HG02763 (cell line): ENCODE measurements at regions not wholly inside any gene's neighbourhood (a gene's known extent, or its start where the extent isn't known, plus 50 kb on each side); places are given as distances from the start of the nearest gene placed in this dataset.

Experiments
- ATAC-seq: cut with Tn5 transposase; IDR thresholded peaks from one replicate; pipeline ENCODE4 v1.9.1; 2021; ENCODE audit warnings: mild to moderate bottlenecking, moderate library complexity; ENCODE audit not compliant: unreplicated experiment

- ATAC-seq, result no peak
Measured at GRCh38 chr4:15130441-15130840, 128.2 kb downstream of the CPEB2 start.

DNA sequence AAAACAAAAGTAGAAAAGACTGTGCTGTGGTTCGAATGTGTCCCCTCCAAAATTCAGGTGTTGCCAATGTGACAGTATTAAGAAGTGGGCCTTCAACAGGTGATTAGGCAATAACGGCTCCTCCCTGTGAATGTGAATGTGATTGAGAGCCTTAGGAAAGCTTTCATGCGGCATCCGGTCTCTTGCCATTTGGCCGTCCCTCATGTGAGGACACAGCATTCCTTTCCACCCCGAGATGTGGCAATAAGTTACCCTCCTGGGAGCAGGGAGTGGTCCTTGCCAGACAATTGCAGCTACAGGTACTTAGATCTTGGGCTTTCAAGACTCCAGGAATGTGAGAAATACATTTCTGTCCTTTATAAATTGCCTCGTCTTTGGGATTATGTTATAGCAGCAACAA lies 129.3 kb downstream of the CPEB2 start:
- no peak for ATAC-seq

- no peak for ATAC-seq
Measured at GRCh38 chr4:15132739-15133138, 130.5 kb downstream of the CPEB2 start.

GRCh38 chr4:15139599-15139998 lies 137.3 kb downstream of the CPEB2 start:
- no peak for ATAC-seq

DNA sequence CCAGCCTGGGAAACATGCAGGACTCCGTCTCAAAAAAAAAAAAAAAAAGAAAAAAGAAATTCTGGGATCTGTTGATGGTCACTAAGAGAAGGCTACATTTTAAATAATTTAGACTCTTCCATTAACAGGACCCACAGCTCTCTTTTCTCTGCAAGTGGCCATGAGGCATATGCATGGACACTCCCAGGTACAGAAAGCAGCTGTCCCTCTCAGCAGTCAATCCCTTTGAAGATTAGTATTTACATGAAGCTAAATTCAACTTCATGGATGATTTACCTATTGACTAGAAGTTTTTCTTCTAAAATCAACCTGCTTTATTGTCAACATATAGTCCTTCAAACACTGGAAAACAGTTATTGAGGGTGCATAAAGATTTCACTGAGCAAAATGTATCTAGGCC lies 139.9 kb downstream of the CPEB2 start:
- no peak for ATAC-seq

DNA sequence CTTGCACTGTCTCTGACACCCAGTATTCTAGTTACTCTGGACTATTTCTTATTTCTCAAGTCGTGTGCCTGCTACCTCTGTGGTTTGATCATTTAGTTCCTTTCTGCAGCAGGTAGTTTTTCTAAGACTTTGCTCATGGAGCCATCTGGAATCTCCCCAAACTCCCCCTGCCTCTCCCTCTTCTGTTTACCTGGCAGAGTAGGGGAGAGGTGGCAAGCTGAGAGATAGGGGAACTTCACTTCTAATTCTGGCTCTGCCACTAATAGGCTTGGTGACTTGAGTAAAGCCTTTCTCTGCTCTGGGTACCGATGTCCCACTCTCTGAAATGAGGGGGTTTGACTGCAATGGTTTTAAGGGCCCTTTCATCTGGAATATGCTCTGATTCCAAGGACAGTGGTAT lies 141.3 kb downstream of the CPEB2 start:
- no peak for ATAC-seq

GRCh38 chr4:15144249-15144966 lies 142.1 kb downstream of the CPEB2 start:
- no peak for ATAC-seq

DNA sequence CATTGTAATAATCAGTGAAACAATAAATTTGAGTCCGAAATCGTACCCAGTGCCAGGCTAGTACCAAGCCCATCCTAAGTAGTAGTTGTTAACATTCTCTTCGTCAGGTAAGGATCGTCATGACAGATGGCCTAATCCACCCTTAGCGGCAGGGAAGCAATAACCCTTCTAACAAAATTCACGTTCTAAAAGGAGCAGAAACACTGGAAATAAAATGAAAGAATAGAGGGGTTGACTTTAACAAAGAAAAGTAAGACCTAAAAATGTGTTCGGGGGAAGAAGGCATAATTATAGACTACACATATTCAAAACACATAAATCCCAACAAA lies 142.7 kb downstream of the CPEB2 start:
- ATAC-seq, result no peak

GRCh38 chr4:15145709-15146108 lies 143.4 kb downstream of the CPEB2 start:
- no peak for ATAC-seq

GRCh38 chr4:15147714-15148113 lies 145.4 kb downstream of the CPEB2 start:
- no peak for ATAC-seq

DNA sequence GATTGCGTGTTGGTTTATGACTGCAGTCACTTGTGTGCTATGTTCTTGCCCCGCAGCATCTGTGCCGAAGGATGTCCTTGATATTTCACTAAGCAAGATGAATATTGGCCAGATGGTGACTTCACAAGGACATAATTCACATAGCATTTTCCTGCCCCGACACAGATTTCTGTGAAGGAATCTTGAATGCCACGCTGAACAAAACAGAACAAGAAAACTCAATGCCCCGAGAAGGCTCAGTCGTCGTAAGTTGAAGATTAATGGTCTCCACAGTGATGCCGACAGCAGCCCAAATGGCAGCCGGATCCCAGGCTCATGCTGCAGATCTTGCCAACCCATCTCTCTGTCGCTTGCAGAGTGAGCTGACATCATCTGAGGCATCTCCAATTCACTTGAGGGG lies 145.9 kb downstream of the CPEB2 start:
- ATAC-seq, result no peak

DNA sequence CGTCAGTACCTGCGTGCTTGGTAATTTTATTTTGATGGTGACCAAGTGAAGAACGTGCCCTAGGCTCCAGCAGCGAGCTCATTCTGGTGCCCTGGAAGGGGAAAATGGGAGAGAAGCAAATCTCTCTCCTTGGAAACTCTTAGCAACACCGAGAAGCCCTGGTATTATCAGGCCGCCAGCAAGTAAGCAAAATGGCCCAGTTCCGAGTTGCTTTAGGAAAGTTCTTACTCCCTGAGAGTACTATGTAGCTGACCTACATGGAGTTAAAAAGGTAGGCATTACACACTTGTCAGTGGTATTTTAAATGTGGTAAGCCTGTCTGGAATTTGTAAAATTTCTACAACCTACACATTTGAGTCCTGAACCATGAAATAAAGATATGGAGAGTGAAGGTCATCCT lies 146.4 kb downstream of the CPEB2 start:
- ATAC-seq, result no peak

DNA sequence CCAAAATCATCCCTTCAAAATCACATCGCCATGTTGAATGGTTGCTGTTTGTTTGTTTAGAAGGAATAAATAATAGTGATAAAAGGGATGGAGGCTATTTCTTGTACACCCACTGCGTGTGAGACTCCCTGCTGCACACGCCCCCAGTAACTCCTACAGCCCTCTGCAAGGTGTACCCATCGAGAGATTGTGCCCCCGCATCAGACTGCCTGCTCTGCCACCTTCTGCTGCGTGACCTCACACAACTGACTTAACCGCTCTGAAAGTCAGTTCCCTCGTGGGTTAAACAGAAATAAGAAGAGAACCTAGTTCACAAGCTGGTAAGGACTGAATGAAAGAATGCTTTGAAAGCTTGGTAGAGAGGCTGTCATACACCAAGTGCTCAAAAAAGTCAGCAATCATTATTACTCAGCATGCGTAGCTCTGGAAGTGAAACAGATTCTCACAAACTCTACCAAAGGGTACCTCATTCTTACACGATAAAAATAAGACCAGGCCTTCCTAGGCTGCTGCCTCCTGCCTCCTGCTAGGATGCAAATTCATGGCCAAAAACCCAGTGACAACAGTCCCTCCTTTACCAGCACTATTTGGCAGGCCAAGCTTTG lies 147.1 kb downstream of the CPEB2 start:
- ATAC-seq, result peak; percentile 47

DNA sequence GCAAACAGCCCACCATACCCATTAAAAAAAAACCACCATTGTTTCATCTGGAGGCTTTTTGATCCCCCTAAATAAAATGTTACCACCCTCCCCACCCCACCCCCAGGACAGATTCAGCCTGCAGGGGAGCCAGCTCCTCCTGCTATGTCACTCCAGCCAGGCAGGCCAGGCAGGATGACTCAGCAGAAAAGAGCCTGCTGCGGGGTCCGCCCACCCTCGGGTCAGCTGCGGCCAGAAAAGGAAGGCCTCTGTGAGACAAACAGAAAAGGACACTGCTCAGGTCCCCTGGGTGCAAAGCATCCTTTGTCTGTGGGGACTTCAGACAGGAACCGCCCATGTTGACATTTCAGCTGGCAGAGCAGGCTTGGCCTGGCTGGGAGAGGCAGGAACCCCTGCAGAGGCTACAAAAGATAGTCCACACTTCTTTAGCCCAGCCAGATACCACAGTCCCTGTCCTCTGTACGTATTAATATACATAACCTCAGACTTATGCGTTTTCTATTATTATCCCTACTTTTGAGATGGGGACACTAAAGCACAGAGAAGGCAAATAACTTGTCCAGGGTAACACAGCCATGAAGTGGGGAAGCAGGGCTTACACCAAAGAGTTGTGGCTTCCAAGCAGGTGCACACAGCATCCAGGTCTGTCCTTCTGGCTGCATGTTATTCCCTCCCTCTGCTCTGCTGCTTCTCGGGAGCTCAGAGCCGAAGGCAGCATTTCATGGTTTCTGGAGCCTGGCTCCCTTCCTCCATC lies 147.7 kb downstream of the CPEB2 start:
- ATAC-seq, result peak; percentile 91

GRCh38 chr4:15150631-15151030 lies 148.3 kb downstream of the CPEB2 start:
- ATAC-seq, result no peak

GRCh38 chr4:15151033-15151432 lies 148.8 kb downstream of the CPEB2 start:
- ATAC-seq, result no peak

GRCh38 chr4:15153662-15154061 lies 151.4 kb downstream of the CPEB2 start:
- ATAC-seq, result no peak

DNA sequence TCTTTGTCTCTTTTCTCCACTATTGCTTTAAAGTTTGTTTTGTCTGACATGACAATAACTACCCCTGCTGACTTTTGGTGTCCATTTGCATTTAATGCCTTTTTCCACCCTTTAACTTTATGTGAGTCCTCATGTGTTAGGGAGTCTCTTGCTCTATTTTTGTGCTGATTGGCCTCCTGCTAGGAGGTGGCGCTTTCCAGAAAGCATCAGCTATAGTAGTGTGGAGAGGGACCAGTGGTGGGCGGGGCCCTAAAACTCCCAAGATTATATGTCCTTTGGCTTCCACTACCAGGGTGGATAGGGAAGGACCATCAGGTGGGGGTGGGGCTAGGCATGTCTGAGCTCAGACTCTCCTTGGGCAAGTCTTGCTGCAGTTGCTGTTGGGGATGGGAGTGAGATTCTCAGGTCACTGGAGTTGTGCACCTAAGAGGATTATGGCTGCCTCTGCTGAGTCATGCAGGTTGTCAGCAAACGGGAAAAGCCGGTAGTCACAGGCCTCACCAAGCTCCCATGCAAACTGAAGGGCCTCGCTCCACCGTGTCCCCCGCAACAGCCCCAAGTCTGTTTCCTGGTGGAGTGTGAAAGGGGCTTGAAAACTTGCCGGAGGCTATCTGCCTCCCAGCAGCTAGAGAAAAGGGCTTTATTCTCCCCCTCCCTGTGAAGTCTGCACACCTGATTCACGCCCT lies 156.3 kb downstream of the CPEB2 start:
- ATAC-seq, result no peak

DNA sequence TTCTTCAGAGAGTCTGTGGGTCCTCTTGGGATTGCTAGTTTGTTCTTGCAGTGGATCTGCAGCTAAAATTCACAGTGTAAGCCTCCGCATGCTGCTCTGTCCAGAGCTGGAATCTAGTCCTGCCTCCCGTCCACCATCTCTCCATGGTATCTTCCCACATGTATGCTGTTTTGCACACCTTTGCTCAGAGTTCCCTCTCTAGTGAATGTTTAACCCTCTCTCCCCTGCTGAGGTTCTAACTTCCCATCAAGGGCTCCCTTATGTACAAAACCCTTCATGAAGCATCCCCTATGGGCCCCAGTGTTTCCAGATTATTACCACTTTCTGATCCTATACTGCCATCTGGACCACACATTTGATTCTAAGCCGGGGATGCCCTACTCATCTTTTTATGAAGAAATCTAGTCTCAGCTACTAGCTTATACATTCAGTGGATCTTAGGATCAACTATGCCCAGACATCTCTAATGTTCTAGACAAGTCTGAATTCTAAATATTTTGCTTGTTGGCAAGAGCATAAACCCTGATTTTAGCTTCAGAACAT lies 157.3 kb downstream of the CPEB2 start:
- no peak for ATAC-seq

DNA sequence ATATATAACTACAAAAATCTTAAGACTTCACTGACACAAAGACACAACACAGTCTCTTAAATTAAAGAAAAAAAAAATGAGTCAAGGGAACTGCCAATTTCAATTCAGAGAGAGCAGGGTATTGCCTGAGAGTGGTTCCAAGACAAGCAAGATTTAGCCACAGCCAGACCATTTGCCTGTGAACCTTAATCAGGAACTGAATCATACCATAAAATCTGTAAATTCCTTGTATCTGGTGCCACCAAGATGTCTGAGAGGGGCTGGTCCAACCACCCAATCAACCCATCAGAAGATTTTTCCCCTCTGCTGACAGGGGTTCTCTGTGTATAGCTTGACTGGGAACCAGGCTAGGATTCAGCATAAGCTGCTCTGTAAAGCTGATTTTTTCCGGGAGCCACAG lies 159.2 kb downstream of the CPEB2 start:
- ATAC-seq, result no peak

DNA sequence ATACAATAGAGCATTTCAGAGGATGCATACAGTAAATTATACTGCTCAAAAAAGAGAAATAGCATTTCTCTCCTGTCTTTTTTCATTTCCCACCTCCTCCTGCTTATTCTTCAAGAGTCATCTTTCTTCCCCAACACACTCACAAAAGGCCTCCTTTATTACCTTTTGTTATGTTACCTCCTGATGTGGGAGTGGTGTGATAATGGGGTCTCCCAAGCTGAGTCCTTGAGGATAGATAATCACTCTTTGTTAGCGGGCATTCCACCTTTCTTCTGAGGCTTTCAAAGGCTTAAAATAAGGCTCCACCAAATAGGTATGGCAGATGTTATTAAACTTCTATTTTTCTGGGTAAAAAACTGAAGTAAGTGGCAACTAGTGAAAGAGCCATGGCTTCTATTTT lies 159.8 kb downstream of the CPEB2 start:
- ATAC-seq, result no peak
